H9 (cell line): ENCODE measurements at regions not wholly inside any gene's neighbourhood (a gene's known extent, or its start where the extent isn't known, plus 50 kb on each side); places are given as distances from the start of the nearest gene placed in this dataset.

ENCODE experiments used
- DNase-seq: peaks from one replicate; pipeline ENCODE4 v3.0.0-alpha.2; 2017
- H2AFZ ChIP-seq: one replicate; pipeline ENCODE4 v1.6.1; 2013; ENCODE audit warnings: mild to moderate bottlenecking, low read length, control low read depth, moderate library complexity
- H2AK5ac ChIP-seq: 2 replicates; pipeline ENCODE4 v1.6.1; 2013; ENCODE audit warnings: low read length, control low read depth, mixed read lengths; ENCODE audit not compliant: insufficient read length
- H2BK120ac ChIP-seq: one replicate; pipeline ENCODE4 v1.6.1; 2013; ENCODE audit warnings: low read depth, mild to moderate bottlenecking, low read length, control low read depth, inconsistent platforms; ENCODE audit not compliant: poor library complexity, severe bottlenecking
- H2BK12ac ChIP-seq: 2 replicates; pipeline ENCODE4 v1.6.1; 2013; ENCODE audit warnings: low read length, control low read depth, mixed read lengths, low read depth; ENCODE audit not compliant: insufficient read length
- H2BK15ac ChIP-seq: 2 replicates; pipeline ENCODE4 v1.6.1; 2013; ENCODE audit warnings: low read depth, low read length, control low read depth
- H2BK20ac ChIP-seq: one replicate; pipeline ENCODE4 v1.6.1; 2013; ENCODE audit warnings: low read depth, mild to moderate bottlenecking, low read length, control low read depth, inconsistent platforms; ENCODE audit not compliant: poor library complexity, severe bottlenecking
- H2BK5ac ChIP-seq: 2 replicates; pipeline ENCODE4 v1.6.1; 2013; ENCODE audit warnings: low read length, control low read depth, mixed read lengths; ENCODE audit not compliant: insufficient read length
- H3K14ac ChIP-seq: 2 replicates; pipeline ENCODE4 v1.6.1; 2013; ENCODE audit warnings: low read length, control low read depth; ENCODE audit not compliant: insufficient read depth
- H3K18ac ChIP-seq: 2 replicates; pipeline ENCODE4 v1.6.1; 2013; ENCODE audit warnings: low read depth, mild to moderate bottlenecking, mixed read lengths, low read length, control low read depth; ENCODE audit not compliant: insufficient read length
- H3K23ac ChIP-seq: 2 replicates; pipeline ENCODE4 v1.6.1; 2013; ENCODE audit warnings: low read length, control low read depth, mixed read lengths, low read depth; ENCODE audit not compliant: insufficient read length
- H3K23me2 ChIP-seq: 2 replicates; pipeline ENCODE4 v1.6.1; 2013; ENCODE audit warnings: low read depth, mild to moderate bottlenecking, mixed read lengths, low read length, control low read depth; ENCODE audit not compliant: insufficient read length, poor library complexity, severe bottlenecking
- H3K27ac ChIP-seq: 2 replicates; pipeline ENCODE4 v1.5.1; 2013; ENCODE audit warnings: low read length, control low read depth, mixed read lengths, low read depth; ENCODE audit not compliant: insufficient read length
- H3K27me3 ChIP-seq: 2 replicates; pipeline ENCODE4 v1.6.1; 2013; ENCODE audit warnings: low read length, control low read depth, inconsistent platforms; ENCODE audit not compliant: insufficient read depth
- H3K4ac ChIP-seq: 2 replicates; pipeline ENCODE4 v1.6.1; 2013; ENCODE audit warnings: low read depth, mild to moderate bottlenecking, control low read depth, inconsistent platforms, low read length, moderate library complexity
- H3K4me1 ChIP-seq: 2 replicates; pipeline ENCODE4 v1.6.1; 2013; ENCODE audit warnings: low read length, control low read depth, inconsistent platforms; ENCODE audit not compliant: insufficient read depth
- H3K4me2 ChIP-seq: 2 replicates; pipeline ENCODE4 v1.6.1; 2013; ENCODE audit warnings: low read length, control low read depth, mixed read lengths; ENCODE audit not compliant: insufficient read length, insufficient read depth
- H3K56ac ChIP-seq: 2 replicates; pipeline ENCODE4 v1.6.1; 2013; ENCODE audit warnings: low read depth, mild to moderate bottlenecking, mixed read lengths, low read length, control low read depth; ENCODE audit not compliant: insufficient read length
- H3K79me1 ChIP-seq: 2 replicates; pipeline ENCODE4 v1.6.1; 2013; ENCODE audit warnings: low read depth, mild to moderate bottlenecking, moderate library complexity, low read length, control low read depth, inconsistent platforms; ENCODE audit not compliant: insufficient read depth, poor library complexity, severe bottlenecking
- H3K79me2 ChIP-seq: 2 replicates; pipeline ENCODE4 v1.6.1; 2013; ENCODE audit warnings: low read length, control low read depth, inconsistent platforms; ENCODE audit not compliant: insufficient read depth
- H3K9ac ChIP-seq: 2 replicates; pipeline ENCODE4 v1.6.1; 2013; ENCODE audit warnings: low read length, control low read depth, mixed read lengths; ENCODE audit not compliant: insufficient read length; ENCODE audit errors: extremely low read depth
- H3K9me3 ChIP-seq: one replicate; pipeline ENCODE4 v1.6.1; 2013; ENCODE audit warnings: low read depth, low read length, inconsistent platforms; ENCODE audit not compliant: control insufficient read depth
- H3T11ph ChIP-seq: one replicate; pipeline ENCODE4 v1.6.1; 2013; ENCODE audit warnings: mild to moderate bottlenecking, low read length, control low read depth, inconsistent platforms
- H4K20me1 ChIP-seq: one replicate; pipeline ENCODE4 v1.6.1; 2013; ENCODE audit not compliant: control insufficient read depth, insufficient read length, insufficient read depth
- H4K5ac ChIP-seq: 2 replicates; pipeline ENCODE4 v1.6.1; 2013; ENCODE audit warnings: low read depth, mild to moderate bottlenecking, mixed read lengths, low read length, control low read depth; ENCODE audit not compliant: insufficient read length
- H4K8ac ChIP-seq: replicated peaks from 2 replicates; pipeline ENCODE4 v1.6.1; 2013; ENCODE audit warnings: low read length, control low read depth, mixed read lengths, low read depth; ENCODE audit not compliant: insufficient read length
- H4K91ac ChIP-seq: 2 replicates; pipeline ENCODE4 v1.6.1; 2013; ENCODE audit warnings: low read depth, mild to moderate bottlenecking, moderate library complexity, mixed read lengths, low read length, control low read depth; ENCODE audit not compliant: insufficient read length
- H3K27ac Mint-ChIP-seq, 3 experiments: 2 replicates in 2 of 3; 3 replicates in 1 of 3; pipeline ENCODE4 v1.8.0; 2020 to 2021; ENCODE audit warnings: mixed read lengths in 3 of 3, mild to moderate bottlenecking in 1 of 3, moderate library complexity in 1 of 3
- H3K27me3 Mint-ChIP-seq: 2 replicates; pipeline ENCODE4 v1.8.0; 2021; ENCODE audit warnings: low read depth, mild to moderate bottlenecking, moderate library complexity, mixed read lengths
- H3K36me3 Mint-ChIP-seq, 3 experiments: 2 replicates in 2 of 3; 3 replicates in 1 of 3; pipeline ENCODE4 v1.8.0; 2020 to 2021; ENCODE audit warnings: low read depth in 3 of 3, mixed read lengths in 3 of 3; ENCODE audit not compliant: insufficient read depth in 1 of 3
- H3K4me1 Mint-ChIP-seq, 2 experiments: 2 replicates each; pipeline ENCODE4 v1.8.0; 2020; ENCODE audit warnings: mixed read lengths in 2 of 2
- H3K4me3 Mint-ChIP-seq, 2 experiments: 2 replicates in 1 of 2; 3 replicates in 1 of 2; pipeline ENCODE4 v1.8.0; 2020 to 2021; ENCODE audit warnings: mild to moderate bottlenecking in 2 of 2, mixed read lengths in 2 of 2, moderate library complexity in 1 of 2
- H3K9me3 Mint-ChIP-seq, 2 experiments: 2 replicates in 1 of 2; 3 replicates in 1 of 2; pipeline ENCODE4 v1.8.0; 2020; ENCODE audit warnings: mild to moderate bottlenecking in 2 of 2, mixed read lengths in 2 of 2, moderate library complexity in 1 of 2
- CTCF ChIP-seq: fragments of 200-600 bp; sonication (generic); conservative IDR thresholded peaks from 3 replicates; pipeline ENCODE4 v1.8.0; 2021; ENCODE audit warnings: antibody characterized with exemption, mild to moderate bottlenecking
- WGBS: extraction: QIAGEN DNeasy Blood & Tissue Kit; methylation state at CpG from one replicate; pipeline ENCODE4 v1.1.7; 2013; ENCODE audit warnings: missing lambda C conversion rate, low lambda C conversion rate, mixed read lengths; ENCODE audit not compliant: insufficient read length; ENCODE audit errors: extremely low coverage; 5-methylcytosine and 5-hydroxymethylcytosine counted together

DNA sequence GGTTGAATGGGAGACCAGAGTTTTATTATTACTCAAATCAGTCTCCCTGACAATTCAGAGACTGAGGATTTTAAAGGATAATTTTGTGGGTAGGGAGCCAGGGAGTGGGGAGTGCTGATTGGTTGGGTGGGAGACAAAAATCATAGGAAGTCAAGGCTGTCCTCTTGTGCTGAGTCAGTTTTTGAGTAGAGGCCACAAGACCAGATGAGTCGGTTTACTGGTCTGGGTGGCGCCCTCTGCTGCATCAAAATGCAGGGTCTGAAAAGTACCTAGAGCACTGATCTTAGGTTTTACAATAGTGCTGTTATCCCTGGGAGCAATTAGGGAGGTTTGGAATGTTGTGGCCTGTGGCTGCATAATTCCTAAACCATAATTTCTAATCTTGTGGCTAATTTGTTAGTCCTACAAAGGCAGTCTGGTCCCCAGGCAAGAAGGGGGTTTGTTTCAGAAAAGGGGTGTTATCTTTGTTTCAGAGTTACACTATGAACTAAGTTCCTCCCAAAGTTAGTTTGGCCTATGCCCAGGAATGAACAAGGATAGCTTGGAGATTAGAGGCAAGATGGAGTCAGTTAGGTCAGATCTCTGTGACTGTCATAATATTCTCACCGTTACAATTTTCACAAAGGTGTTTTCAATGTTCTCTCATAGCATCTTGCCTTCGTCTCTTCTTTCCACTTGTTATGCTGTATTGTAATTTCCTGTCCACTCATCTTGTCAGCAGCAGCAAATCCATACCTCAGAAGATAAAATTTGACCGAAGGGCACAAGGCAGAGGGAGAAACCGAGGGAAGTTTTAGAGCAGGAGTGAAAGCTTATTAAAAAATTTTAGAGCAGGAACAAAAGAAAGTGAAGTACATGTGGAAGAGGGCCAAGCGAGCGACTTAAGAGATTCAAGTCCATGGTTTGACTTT is 59.2 kb upstream of the CLINT1 start:
- no peaks in the 10 kb centered on the region for H3K9me3 Mint-ChIP-seq
- Histone ChIP-seq H3T11ph (no peak overlapping the region), H3K27me3 (no peaks in the 10 kb centered on the region)

More for the DNA sequence above, 59.2 kb upstream of the CLINT1 start:
- Histone ChIP-seq H3K79me2 (no peaks in the 10 kb centered on the region), H3K18ac (no peak overlapping the region), H3K9ac (no peak overlapping the region), H3K4ac (no peak overlapping the region), H2BK20ac (no peak overlapping the region), H3K14ac (no peak overlapping the region), H3K4me2 (no peak overlapping the region), H3K4me1 (0 out of 2 replicates have a peak, but pooled peaks cover 9% of the 10 kb centered on the region), H3K23ac (no peak overlapping the region), H4K8ac (no peak overlapping the region), H3K79me1 (no peaks in the 10 kb centered on the region), H4K20me1 (no peaks in the 10 kb centered on the region), H2BK12ac (no peak overlapping the region), H2BK15ac (no peak overlapping the region), H3K9me3 (no peaks in the 10 kb centered on the region), H3K23me2 (no peaks in the 10 kb centered on the region), H3K27ac (no peak overlapping the region), H3K56ac (no peak overlapping the region), H4K91ac (no peak overlapping the region), H2AK5ac (no peak overlapping the region), H2AFZ (no peak overlapping the region), H4K5ac (no peak overlapping the region), H2BK120ac (no peak overlapping the region), H2BK5ac (no peak overlapping the region)
- Mint-ChIP-seq H3K27ac (peak overlapping the region in 2 of 3 experiments; percentile 5 to 55; a peak in 2 of 7 replicates), H3K4me1 (peaks cover 53 to 65% of the 10 kb centered on the region in 2 experiments), H3K27me3 (no peaks in the 10 kb centered on the region), H3K4me3 (no peak overlapping the region), H3K36me3 (no peaks in the 10 kb centered on the region)
- WGBS: no CpG with 5 or more reads among the region's 8 CpGs
- peak; percentile 78 for TF ChIP-seq CTCF
- DNase-seq: peak; percentile 82
